Natural killer cell (primary cell): ENCODE measurements at regions not wholly inside any gene's neighbourhood (a gene's known extent, or its start where the extent isn't known, plus 50 kb on each side); places are given as distances from the start of the nearest gene placed in this dataset.

ENCODE experiments used
- ATAC-seq, 3 donors: fragments of 150-1000 bp in 2 of 3; fragments of 200-7000 bp in 1 of 3; cut with Tn5 transposase; 1 replicate in 1 of 3; 2 replicates in 2 of 3; pipeline ENCODE4 v1.10.0; 2021; ENCODE audit warnings: mild to moderate bottlenecking in 2 of 3, moderate library complexity in 2 of 3
- DNase-seq, 2 donors: peaks; one replicate each; pipeline versions ENCODE4 v3.0.0 to v3.0.0-alpha.2; 2013 to 2021; ENCODE audit warnings: mixed read lengths in 1 of 2
- H3K27ac ChIP-seq: one replicate; pipeline ENCODE4 v1.5.1; 2013; ENCODE audit warnings: mild to moderate bottlenecking, low read length
- H3K27me3 ChIP-seq: one replicate; pipeline ENCODE4 v1.6.1; 2013; ENCODE audit warnings: low read length; ENCODE audit not compliant: control insufficient read depth, insufficient read depth
- H3K36me3 ChIP-seq: one replicate; pipeline ENCODE4 v1.6.1; 2013; ENCODE audit warnings: low read length; ENCODE audit not compliant: control insufficient read depth, insufficient read depth
- H3K4me1 ChIP-seq: one replicate; pipeline ENCODE4 v1.6.1; 2013; ENCODE audit warnings: low read length; ENCODE audit not compliant: control insufficient read depth, insufficient read depth
- H3K4me3 ChIP-seq: one replicate; pipeline ENCODE4 v1.5.1; 2013; ENCODE audit warnings: low read length
- H3K9me3 ChIP-seq: one replicate; pipeline ENCODE4 v1.6.1; 2013; ENCODE audit warnings: low read length; ENCODE audit not compliant: control insufficient read depth, insufficient read depth
- H3K27ac Mint-ChIP-seq, 2 donors: one replicate each; pipeline ENCODE4 v1.8.0; 2022; ENCODE audit warnings: mild to moderate bottlenecking in 2 of 2, mixed read lengths in 2 of 2, moderate library complexity in 1 of 2
- H3K27me3 Mint-ChIP-seq, 2 donors: one replicate each; pipeline ENCODE4 v1.8.0; 2022; ENCODE audit warnings: low read depth in 2 of 2, mixed read lengths in 2 of 2
- H3K36me3 Mint-ChIP-seq: one replicate; pipeline ENCODE4 v1.8.0; 2022; ENCODE audit warnings: mixed read lengths
- H3K4me1 Mint-ChIP-seq, 2 donors: one replicate each; pipeline ENCODE4 v1.8.0; 2022; ENCODE audit warnings: mixed read lengths in 2 of 2
- H3K4me3 Mint-ChIP-seq: one replicate; pipeline ENCODE4 v1.8.0; 2022; ENCODE audit warnings: mild to moderate bottlenecking, moderate library complexity, mixed read lengths
- H3K9me3 Mint-ChIP-seq, 2 donors: one replicate each; pipeline ENCODE4 v1.8.0; 2022; ENCODE audit warnings: mixed read lengths in 2 of 2
- WGBS: methylation state at CpG from one replicate; pipeline ENCODE4 v1.1.7; 2013; ENCODE audit warnings: missing lambda C conversion rate; ENCODE audit not compliant: insufficient coverage; 5-methylcytosine and 5-hydroxymethylcytosine counted together
- intact Hi-C: fragments of 100-400 bp; cut with micrococcal nuclease; formaldehyde crosslinking; loops from one replicate; pipeline ENCODE4 v1.14.2; 2022
- TF ChIP-seq, protein P1 (sequence below): fragments of 200-600 bp; IDR thresholded peaks from one replicate; pipeline ENCODE4 v1.8.0; 2022; ENCODE audit warnings: antibody characterized with exemption

DNA sequence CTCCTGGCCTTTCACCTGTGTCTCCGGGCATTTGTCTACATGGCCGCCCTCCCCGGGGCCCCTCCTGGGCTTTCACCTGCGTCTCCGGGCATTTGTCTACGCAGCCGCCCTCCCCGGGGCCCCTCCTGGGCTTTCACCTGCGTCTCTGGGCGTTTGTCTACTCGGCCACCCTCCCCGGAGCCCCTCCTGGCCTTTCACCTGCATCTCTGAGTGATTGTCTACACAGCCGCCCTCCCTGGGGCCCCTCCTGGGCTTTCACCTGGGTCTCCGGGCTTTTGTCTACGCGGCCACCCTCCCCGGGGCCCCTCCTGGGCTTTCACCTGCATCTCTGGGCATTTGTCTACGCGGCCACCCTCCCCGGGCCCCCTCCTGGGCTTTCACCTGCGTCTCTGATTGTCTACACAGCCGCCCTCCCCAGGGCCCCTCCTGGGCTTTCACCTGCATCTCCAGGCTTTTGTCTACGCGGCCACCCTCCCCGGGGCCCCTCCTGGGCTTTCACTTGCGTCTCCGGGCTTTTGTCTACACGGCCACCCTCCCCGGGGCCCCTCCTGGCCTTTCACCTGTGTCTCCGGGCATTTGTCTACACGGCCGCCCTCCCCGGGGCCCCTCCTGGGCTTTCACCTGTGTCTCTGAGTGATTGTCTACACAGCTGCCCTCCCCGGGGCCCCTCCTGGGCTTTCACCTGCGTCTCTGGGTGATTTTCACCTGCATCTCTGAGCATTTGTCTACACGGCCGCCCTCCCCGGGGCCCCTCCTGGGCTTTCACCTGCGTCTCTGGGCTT is 68.0 kb upstream of the GALNT9 start:
- H3K27ac ChIP-seq, result no peak overlapping the region
- no peaks in the 10 kb centered on the region for H3K4me1 ChIP-seq
- no peaks in the 10 kb centered on the region for H3K4me1 Mint-ChIP-seq
- WGBS, result 66% methylated on average over 39 of the region's 39 CpGs
- no peak overlapping the region for H3K27ac Mint-ChIP-seq
- TF ChIP-seq, protein P1, sequence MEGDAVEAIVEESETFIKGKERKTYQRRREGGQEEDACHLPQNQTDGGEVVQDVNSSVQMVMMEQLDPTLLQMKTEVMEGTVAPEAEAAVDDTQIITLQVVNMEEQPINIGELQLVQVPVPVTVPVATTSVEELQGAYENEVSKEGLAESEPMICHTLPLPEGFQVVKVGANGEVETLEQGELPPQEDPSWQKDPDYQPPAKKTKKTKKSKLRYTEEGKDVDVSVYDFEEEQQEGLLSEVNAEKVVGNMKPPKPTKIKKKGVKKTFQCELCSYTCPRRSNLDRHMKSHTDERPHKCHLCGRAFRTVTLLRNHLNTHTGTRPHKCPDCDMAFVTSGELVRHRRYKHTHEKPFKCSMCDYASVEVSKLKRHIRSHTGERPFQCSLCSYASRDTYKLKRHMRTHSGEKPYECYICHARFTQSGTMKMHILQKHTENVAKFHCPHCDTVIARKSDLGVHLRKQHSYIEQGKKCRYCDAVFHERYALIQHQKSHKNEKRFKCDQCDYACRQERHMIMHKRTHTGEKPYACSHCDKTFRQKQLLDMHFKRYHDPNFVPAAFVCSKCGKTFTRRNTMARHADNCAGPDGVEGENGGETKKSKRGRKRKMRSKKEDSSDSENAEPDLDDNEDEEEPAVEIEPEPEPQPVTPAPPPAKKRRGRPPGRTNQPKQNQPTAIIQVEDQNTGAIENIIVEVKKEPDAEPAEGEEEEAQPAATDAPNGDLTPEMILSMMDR, result no peak
- no peaks in the 10 kb centered on the region for H3K9me3 Mint-ChIP-seq
- no peaks in the 10 kb centered on the region for H3K36me3 Mint-ChIP-seq
- peaks cover 10 to 25% of the 10 kb centered on the region in 2 donors for H3K27me3 Mint-ChIP-seq
- H3K36me3 ChIP-seq, result no peaks in the 10 kb centered on the region
- H3K4me3 Mint-ChIP-seq, result no peak overlapping the region
- peaks cover 2% of the 10 kb centered on the region for H3K27me3 ChIP-seq
- no peak overlapping the region for H3K4me3 ChIP-seq
- no peaks in the 10 kb centered on the region for H3K9me3 ChIP-seq
- intact Hi-C loops, result no loop called here
- DNase-seq (no peak), ATAC-seq (no peak)

DNA sequence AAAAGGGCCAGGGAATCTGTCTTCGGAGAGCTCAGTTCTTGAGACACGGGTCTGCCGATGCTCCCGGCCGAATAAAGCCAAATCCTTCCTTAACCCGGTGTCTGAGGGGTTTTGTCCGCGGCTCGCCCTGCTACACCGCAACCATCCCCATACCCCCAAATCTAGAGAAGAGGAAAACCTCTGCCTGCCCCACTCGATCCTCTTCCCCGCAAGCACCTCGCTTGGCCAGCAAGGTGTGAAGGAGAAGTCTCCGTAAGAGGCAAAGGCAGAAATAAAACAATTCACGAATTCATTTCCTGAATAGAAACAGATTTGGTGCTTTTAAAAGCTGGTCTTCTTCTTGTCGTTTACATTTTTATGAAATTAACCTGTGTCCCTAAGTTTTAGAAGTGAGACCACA is 67.3 kb upstream of the GALNT9 start:
- H3K36me3 Mint-ChIP-seq, result no peaks in the 10 kb centered on the region
- 78% methylated on average over 16 of the region's 16 CpGs for WGBS
- Histone ChIP-seq H3K36me3 (no peaks in the 10 kb centered on the region), H3K9me3 (no peaks in the 10 kb centered on the region), H3K27ac (no peak overlapping the region), H3K4me3 (no peak overlapping the region), H3K4me1 (no peaks in the 10 kb centered on the region), H3K27me3 (no peaks in the 10 kb centered on the region)
- ATAC-seq (no peak), DNase-seq (no peak)
- H3K4me1 Mint-ChIP-seq, result no peaks in the 10 kb centered on the region
- H3K27me3 Mint-ChIP-seq, result peaks cover 10 to 18% of the 10 kb centered on the region in 2 donors
- no peak overlapping the region for H3K27ac Mint-ChIP-seq
- H3K4me3 Mint-ChIP-seq, result no peak overlapping the region
- intact Hi-C loops, result no loop called here
- no peaks in the 10 kb centered on the region for H3K9me3 Mint-ChIP-seq
- TF ChIP-seq, protein P1, result no peak

DNA sequence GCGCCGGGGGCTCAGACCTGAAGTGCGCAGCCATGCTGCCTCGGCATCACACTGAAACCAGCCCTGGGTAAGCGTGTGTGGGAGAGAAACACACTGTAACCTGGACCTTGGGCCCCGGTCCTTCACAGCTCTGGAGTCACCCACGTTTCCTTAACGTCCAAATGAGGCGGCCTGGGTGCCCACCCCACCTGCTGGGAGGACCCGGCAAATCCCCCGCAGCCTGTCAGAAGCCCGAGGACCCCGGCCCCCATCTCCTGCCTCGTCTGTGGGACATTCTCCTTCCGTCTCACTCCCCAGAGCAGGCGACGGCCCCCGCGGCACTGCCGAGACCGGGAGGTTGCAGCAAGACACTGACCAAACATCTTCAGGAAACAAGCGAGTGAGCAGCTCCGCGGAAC is 66.5 kb upstream of the GALNT9 start:
- intact Hi-C loops, result no loop called here
- Mint-ChIP-seq H3K36me3 (no peaks in the 10 kb centered on the region), H3K27ac (no peak overlapping the region), H3K9me3 (no peaks in the 10 kb centered on the region), H3K27me3 (peaks cover 10 to 17% of the 10 kb centered on the region in 2 donors), H3K4me1 (no peaks in the 10 kb centered on the region), H3K4me3 (no peak overlapping the region)
- Histone ChIP-seq H3K27me3 (no peaks in the 10 kb centered on the region), H3K9me3 (no peaks in the 10 kb centered on the region), H3K27ac (no peak overlapping the region), H3K4me1 (no peaks in the 10 kb centered on the region), H3K36me3 (no peaks in the 10 kb centered on the region), H3K4me3 (no peak overlapping the region)
- ATAC-seq (no peak), DNase-seq (no peak)
- WGBS, result 82% methylated on average over 24 of the region's 24 CpGs
- TF ChIP-seq, protein P1, result no peak
